Liver (tissue), 3 donors: ENCODE measurements at regions not wholly inside any gene's neighbourhood (a gene's known extent, or its start where the extent isn't known, plus 50 kb on each side); places are given as distances from the start of the nearest gene placed in this dataset.

ENCODE experiments used
- CTCF ChIP-seq: fragments of 150-350 bp; IDR thresholded peaks from 2 replicates; pipeline ENCODE4 v1.5.1; 2017; ENCODE audit warnings: improper control_type of control experiment, low read depth, low read length; ENCODE audit not compliant: missing input control
- EGR1 ChIP-seq, 2 donors: IDR thresholded peaks; 2 replicates each; pipeline ENCODE4 v1.6.1; 2016 to 2018; ENCODE audit warnings: antibody characterized with exemption in 2 of 2, low read depth in 2 of 2
- FOXA2 ChIP-seq: IDR thresholded peaks from 2 replicates; pipeline ENCODE4 v1.6.1; 2016; ENCODE audit warnings: antibody characterized with exemption
- HNF4A ChIP-seq, 2 donors: conservative IDR thresholded peaks; 2 replicates each; pipeline ENCODE4 v1.6.1; 2016; ENCODE audit warnings: antibody characterized with exemption in 2 of 2, mild to moderate bottlenecking in 2 of 2
- JUND ChIP-seq, 2 donors: IDR thresholded peaks; 2 replicates each; pipeline ENCODE4 v1.6.1; 2016; ENCODE audit warnings: antibody characterized with exemption in 2 of 2
- RAD21 ChIP-seq, 2 donors: IDR thresholded peaks; 2 replicates each; pipeline ENCODE4 v1.6.1; 2016; ENCODE audit warnings: antibody characterized with exemption in 2 of 2, mild to moderate bottlenecking in 2 of 2
- SP1 ChIP-seq: IDR thresholded peaks from 2 replicates; pipeline ENCODE4 v1.6.1; 2018; ENCODE audit warnings: antibody characterized with exemption, mild to moderate bottlenecking
- TAF1 ChIP-seq: conservative IDR thresholded peaks from 2 replicates; pipeline ENCODE4 v1.6.1; 2016; ENCODE audit warnings: antibody characterized with exemption, mild to moderate bottlenecking
- YY1 ChIP-seq: IDR thresholded peaks from 2 replicates; pipeline ENCODE4 v1.6.1; 2016; ENCODE audit warnings: antibody characterized with exemption, mild to moderate bottlenecking
- TF ChIP-seq, protein P1 (sequence below): IDR thresholded peaks from 2 replicates; pipeline ENCODE4 v1.6.1; 2016; ENCODE audit warnings: antibody characterized with exemption
- TF ChIP-seq, protein P2 (sequence below): IDR thresholded peaks from 2 replicates; pipeline ENCODE4 v1.6.1; 2016; ENCODE audit warnings: antibody characterized with exemption, mild to moderate bottlenecking
- donor health status: healthy.
- donor health status: healthy.

DNA sequence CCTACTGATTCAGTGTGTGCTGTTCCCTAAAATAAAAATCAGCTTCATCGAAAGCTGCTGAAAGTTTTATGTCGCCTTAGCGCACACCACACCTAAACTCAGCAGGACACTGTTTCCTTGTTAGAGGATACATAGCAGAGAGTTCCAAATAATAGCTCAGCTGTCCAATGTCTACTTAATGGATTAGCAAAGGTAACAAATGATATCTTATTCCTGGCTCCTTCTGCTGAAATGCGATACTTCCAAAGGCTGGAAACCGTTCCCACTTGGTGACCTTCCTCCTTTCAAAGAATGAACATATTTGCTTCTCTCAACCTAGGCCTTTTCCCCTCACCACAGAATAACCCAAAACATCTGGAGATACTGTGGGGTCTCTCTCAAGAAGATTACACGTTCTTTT, 189.5 kb upstream of the GMDS start:
- TF ChIP-seq CTCF (no peak), SP1 (no peak), HNF4A (conservative IDR thresholded peaks at IDR 0.05) (no peak), TAF1 (no peak), YY1 (no peak), RAD21 (IDR thresholded peaks at IDR 0.05) (no peak), FOXA2 (no peak), JUND (IDR thresholded peaks at IDR 0.05) (no peak), EGR1 (IDR thresholded peaks at IDR 0.05; ENCODE audit: low read depth in 2 of 2) (no peak)
- TF ChIP-seq, protein P1, sequence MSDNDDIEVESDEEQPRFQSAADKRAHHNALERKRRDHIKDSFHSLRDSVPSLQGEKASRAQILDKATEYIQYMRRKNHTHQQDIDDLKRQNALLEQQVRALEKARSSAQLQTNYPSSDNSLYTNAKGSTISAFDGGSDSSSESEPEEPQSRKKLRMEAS, result no peak
- TF ChIP-seq, protein P2, sequence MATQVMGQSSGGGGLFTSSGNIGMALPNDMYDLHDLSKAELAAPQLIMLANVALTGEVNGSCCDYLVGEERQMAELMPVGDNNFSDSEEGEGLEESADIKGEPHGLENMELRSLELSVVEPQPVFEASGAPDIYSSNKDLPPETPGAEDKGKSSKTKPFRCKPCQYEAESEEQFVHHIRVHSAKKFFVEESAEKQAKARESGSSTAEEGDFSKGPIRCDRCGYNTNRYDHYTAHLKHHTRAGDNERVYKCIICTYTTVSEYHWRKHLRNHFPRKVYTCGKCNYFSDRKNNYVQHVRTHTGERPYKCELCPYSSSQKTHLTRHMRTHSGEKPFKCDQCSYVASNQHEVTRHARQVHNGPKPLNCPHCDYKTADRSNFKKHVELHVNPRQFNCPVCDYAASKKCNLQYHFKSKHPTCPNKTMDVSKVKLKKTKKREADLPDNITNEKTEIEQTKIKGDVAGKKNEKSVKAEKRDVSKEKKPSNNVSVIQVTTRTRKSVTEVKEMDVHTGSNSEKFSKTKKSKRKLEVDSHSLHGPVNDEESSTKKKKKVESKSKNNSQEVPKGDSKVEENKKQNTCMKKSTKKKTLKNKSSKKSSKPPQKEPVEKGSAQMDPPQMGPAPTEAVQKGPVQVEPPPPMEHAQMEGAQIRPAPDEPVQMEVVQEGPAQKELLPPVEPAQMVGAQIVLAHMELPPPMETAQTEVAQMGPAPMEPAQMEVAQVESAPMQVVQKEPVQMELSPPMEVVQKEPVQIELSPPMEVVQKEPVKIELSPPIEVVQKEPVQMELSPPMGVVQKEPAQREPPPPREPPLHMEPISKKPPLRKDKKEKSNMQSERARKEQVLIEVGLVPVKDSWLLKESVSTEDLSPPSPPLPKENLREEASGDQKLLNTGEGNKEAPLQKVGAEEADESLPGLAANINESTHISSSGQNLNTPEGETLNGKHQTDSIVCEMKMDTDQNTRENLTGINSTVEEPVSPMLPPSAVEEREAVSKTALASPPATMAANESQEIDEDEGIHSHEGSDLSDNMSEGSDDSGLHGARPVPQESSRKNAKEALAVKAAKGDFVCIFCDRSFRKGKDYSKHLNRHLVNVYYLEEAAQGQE, result no peak
